RWPE2 (cell line): ENCODE measurements at regions not wholly inside any gene's neighbourhood (a gene's known extent, or its start where the extent isn't known, plus 50 kb on each side); places are given as distances from the start of the nearest gene placed in this dataset.
A peak's percentile ranks its signal among the peaks of the same experiment; 100 is the strongest.

Experiments used
- ATAC-seq: fragments of 200-7000 bp; cut with Tn5 transposase; 3 replicates; pipeline ENCODE4 v1.9.1; 2021; ENCODE audit warnings: low read depth
- DNase-seq: peaks from one replicate; pipeline ENCODE4 v3.0.0-alpha.2; 2020; ENCODE audit warnings: low spot score
- H3K27ac ChIP-seq: fragments of 450-650 bp; 2 replicates; pipeline ENCODE4 v1.5.1; 2017; ENCODE audit warnings: mild to moderate bottlenecking; ENCODE audit not compliant: poor library complexity, severe bottlenecking
- H3K27me3 ChIP-seq: fragments of 250-450 bp; sonication (Bioruptor Pico); 2 replicates; pipeline ENCODE4 v1.5.1; 2021; ENCODE audit warnings: mild to moderate bottlenecking, moderate library complexity; ENCODE audit not compliant: insufficient read depth, poor library complexity, severe bottlenecking
- H3K36me3 ChIP-seq: fragments of 250-450 bp; sonication (Bioruptor Pico); 2 replicates; pipeline ENCODE4 v1.5.1; 2020; ENCODE audit warnings: low read depth, mild to moderate bottlenecking, moderate library complexity
- H3K4me1 ChIP-seq: fragments of 250-450 bp; sonication (Bioruptor Pico); 2 replicates; pipeline ENCODE4 v1.5.1; 2021; ENCODE audit warnings: mild to moderate bottlenecking, moderate library complexity; ENCODE audit not compliant: insufficient read depth, poor library complexity, severe bottlenecking
- H3K4me3 ChIP-seq: fragments of 250-450 bp; sonication (Bioruptor Pico); 2 replicates; pipeline ENCODE4 v1.5.1; 2021; ENCODE audit warnings: mild to moderate bottlenecking, moderate library complexity; ENCODE audit not compliant: severe bottlenecking
- H3K9me3 ChIP-seq: fragments of 250-450 bp; sonication (Bioruptor Pico); 2 replicates; pipeline ENCODE4 v1.5.1; 2021; ENCODE audit warnings: mild to moderate bottlenecking, moderate library complexity; ENCODE audit not compliant: severe bottlenecking
- TF ChIP-seq, protein P1 (sequence below): fragments of 450-650 bp; IDR thresholded peaks from one replicate; pipeline ENCODE4 v1.5.1; 2017; ENCODE audit warnings: mild to moderate bottlenecking, moderate library complexity; ENCODE audit not compliant: poor library complexity, severe bottlenecking

DNA sequence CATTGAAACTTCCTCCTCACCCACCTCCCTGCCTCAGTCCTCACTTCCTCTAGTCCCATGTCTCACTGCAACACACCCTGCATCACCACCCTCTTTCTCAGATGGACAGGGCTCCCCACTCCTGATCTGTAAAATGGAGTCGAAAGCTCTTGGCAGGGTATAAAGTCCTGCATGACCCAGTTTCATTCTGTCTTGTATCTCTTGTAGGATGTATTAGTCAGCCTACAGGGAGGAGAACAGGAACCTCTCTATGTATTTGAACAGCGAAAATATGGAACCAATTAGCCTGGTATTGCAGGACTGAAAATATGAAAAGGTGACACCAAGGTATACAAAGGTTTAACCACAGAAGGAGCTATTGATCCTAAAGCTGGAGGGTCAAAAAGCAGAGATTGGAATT lies 156.9 kb upstream of the SNX19 start:
- no peaks in the 10 kb centered on the region for H3K4me1 ChIP-seq
- H3K4me3 ChIP-seq = no peak overlapping the region
- H3K27ac ChIP-seq = no peak overlapping the region
- no peaks in the 10 kb centered on the region for H3K36me3 ChIP-seq
- no peak for ATAC-seq
- H3K27me3 ChIP-seq = no peaks in the 10 kb centered on the region
- no peaks in the 10 kb centered on the region for H3K9me3 ChIP-seq
- DNase-seq = no peak
- TF ChIP-seq, protein P1, sequence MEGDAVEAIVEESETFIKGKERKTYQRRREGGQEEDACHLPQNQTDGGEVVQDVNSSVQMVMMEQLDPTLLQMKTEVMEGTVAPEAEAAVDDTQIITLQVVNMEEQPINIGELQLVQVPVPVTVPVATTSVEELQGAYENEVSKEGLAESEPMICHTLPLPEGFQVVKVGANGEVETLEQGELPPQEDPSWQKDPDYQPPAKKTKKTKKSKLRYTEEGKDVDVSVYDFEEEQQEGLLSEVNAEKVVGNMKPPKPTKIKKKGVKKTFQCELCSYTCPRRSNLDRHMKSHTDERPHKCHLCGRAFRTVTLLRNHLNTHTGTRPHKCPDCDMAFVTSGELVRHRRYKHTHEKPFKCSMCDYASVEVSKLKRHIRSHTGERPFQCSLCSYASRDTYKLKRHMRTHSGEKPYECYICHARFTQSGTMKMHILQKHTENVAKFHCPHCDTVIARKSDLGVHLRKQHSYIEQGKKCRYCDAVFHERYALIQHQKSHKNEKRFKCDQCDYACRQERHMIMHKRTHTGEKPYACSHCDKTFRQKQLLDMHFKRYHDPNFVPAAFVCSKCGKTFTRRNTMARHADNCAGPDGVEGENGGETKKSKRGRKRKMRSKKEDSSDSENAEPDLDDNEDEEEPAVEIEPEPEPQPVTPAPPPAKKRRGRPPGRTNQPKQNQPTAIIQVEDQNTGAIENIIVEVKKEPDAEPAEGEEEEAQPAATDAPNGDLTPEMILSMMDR = no peak

DNA sequence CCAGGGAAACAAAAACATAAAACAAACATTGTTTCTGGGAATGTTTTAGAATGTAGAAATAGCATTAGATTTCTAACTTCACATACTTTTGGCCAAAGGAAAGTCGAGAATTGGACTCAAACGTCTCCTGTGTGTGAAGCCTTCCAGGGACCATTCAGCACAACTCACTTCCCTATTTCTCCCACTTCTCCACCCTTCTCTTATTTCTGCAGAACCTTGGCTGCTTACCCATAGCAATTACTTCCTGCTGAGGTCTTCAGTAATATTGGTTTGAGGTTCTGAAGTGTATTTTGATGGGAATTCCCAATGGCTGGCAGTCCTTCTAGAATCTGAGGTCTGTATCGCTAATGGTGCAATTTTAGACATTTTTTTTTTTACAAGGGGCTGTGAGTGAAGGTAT lies 158.3 kb upstream of the SNX19 start:
- Histone ChIP-seq H3K4me1 (no peaks in the 10 kb centered on the region), H3K27ac (no peak overlapping the region), H3K4me3 (no peak overlapping the region), H3K36me3 (no peaks in the 10 kb centered on the region), H3K9me3 (no peaks in the 10 kb centered on the region), H3K27me3 (no peaks in the 10 kb centered on the region)
- ATAC-seq = no peak
- TF ChIP-seq, protein P1 = no peak
- DNase-seq = no peak

DNA sequence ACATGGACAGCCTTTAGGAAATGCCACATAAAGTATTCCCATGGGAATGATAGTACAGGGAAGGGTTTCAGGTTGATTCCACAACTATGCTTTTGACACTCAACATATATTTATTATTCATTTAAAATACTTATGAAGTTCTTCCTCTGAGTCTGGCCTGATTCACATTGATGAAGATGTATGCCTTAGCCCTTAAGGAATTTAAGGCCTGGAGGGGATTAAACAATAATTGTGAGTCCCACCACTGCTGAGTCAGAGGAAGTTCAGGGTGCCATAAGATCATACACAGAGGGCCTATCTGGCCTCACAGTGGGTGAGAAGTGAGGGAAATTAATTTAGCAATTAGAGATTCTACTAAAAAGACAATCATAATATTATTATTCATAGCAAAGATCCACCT lies 161.1 kb upstream of the SNX19 start:
- Histone ChIP-seq H3K36me3 (no peaks in the 10 kb centered on the region), H3K4me1 (no peaks in the 10 kb centered on the region), H3K9me3 (no peaks in the 10 kb centered on the region), H3K27ac (no peak overlapping the region), H3K4me3 (no peak overlapping the region), H3K27me3 (no peaks in the 10 kb centered on the region)
- DNase-seq = no peak
- peak; percentile 73; the same call in 2 of the 3 replicates for ATAC-seq
- TF ChIP-seq, protein P1 = no peak

DNA sequence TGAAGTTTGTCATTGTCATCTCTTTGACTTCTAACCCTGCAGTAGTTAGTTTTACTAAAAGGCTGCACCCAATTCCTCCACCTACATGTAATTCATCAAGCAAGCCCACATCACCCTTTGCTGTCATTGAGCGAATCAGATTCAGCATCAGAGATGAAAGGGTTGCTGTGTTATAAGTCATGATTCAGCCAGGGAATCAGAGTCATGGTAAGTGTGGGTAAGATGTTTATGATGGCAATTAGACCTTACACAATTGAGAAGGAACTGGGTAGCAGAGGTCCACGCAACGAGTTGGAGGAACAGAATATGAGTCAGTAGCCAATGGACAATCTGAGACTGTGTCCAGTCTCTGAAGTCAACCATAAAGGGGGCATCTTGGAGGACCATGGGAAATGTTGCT lies 162.8 kb upstream of the SNX19 start:
- Histone ChIP-seq H3K27me3 (no peaks in the 10 kb centered on the region), H3K36me3 (no peaks in the 10 kb centered on the region), H3K4me1 (no peaks in the 10 kb centered on the region), H3K27ac (no peak overlapping the region), H3K9me3 (no peaks in the 10 kb centered on the region), H3K4me3 (no peak overlapping the region)
- no peak for ATAC-seq
- TF ChIP-seq, protein P1 = no peak
- no peak for DNase-seq

DNA sequence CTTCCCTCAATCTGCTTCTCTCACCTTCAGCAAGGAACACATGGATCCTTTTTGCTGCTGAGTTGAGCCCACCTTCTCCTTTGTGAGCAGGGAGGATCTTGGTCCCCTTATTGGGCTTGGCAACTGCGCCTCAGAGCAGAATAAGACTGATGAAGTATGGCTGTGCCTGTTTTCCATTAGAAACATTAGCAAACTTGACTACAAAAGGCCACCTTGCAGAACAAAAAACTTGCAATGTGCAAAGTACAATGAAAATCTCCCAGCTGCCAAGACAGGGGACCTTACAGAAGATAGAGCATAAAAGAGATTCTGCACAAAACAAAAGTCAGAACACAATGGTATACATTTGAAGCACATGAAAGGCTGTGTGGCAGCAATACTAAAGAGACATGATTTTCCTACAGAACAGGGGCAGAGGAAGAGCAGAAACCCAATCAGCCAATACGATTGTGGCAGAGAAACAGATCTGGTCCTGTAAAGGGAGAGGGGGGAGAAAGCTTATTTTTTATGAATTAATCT lies 173.5 kb upstream of the SNX19 start:
- Histone ChIP-seq H3K27ac (no peak overlapping the region), H3K4me1 (no peaks in the 10 kb centered on the region), H3K36me3 (no peaks in the 10 kb centered on the region), H3K27me3 (no peaks in the 10 kb centered on the region), H3K9me3 (no peaks in the 10 kb centered on the region), H3K4me3 (no peak overlapping the region)
- TF ChIP-seq, protein P1 = no peak
- DNase-seq (no peak), ATAC-seq (no peak)
